Adipose tissue (tissue), 3 donors: ENCODE measurements at regions not wholly inside any gene's neighbourhood (a gene's known extent, or its start where the extent isn't known, plus 50 kb on each side); places are given as distances from the start of the nearest gene placed in this dataset.

Experiments used
- H3K27ac ChIP-seq: one replicate; pipeline ENCODE4 v1.5.1; 2013; ENCODE audit warnings: low read depth, low read length
- WGBS, 3 donors: extraction: QIAGEN DNeasy Blood & Tissue Kit; methylation state at CpG; one replicate each; pipeline ENCODE4 v1.1.7; 2013; 5-methylcytosine and 5-hydroxymethylcytosine counted together
- donor health status: healthy with polysubstance abuse.
- donor health status: Bipolar disorder and iron deficiency.
- donor health status: healthy.

GRCh38 chr3:159805411-159805772 is 183.2 kb upstream of the IL12A start:
- WGBS, 3 donors: 40 to 95% (median 94%) methylated on average over 1 of the region's 1 CpG
- H3K27ac ChIP-seq: peak overlapping the region; percentile 7

- 36 to 76% (median 40%) methylated on average over 5 of the region's 5 CpGs for WGBS, 3 donors
- H3K27ac ChIP-seq: no peak overlapping the region
These were observed 182.2 kb upstream of the IL12A start for GRCh38 chr3:159806412-159806811.

- H3K27ac ChIP-seq: no peak overlapping the region
- WGBS, 3 donors: 59 to 81% (median 74%) methylated on average over 3 of the region's 3 CpGs
These were observed 181.2 kb upstream of the IL12A start for GRCh38 chr3:159807137-159808040.

GRCh38 chr3:159813822-159814531 is 174.7 kb upstream of the IL12A start:
- 50 to 57% (median 53%) methylated on average over 8 of the region's 8 CpGs for WGBS, 3 donors
- no peak overlapping the region for H3K27ac ChIP-seq

- WGBS, 3 donors: 89 to 92% (median 90%) methylated on average over 3 of the region's 3 CpGs
These were observed 172.1 kb upstream of the IL12A start for GRCh38 chr3:159816512-159816911.

GRCh38 chr3:159817126-159817525 is 171.5 kb upstream of the IL12A start:
- 84 to 90% (median 85%) methylated on average over 6 of the region's 6 CpGs for WGBS, 3 donors
- H3K27ac ChIP-seq: no peak overlapping the region

More at GRCh38 chr3:159816512-159816911, 172.1 kb upstream of the IL12A start:
- no peak overlapping the region for H3K27ac ChIP-seq

GRCh38 chr3:159817571-159817970 is 171.1 kb upstream of the IL12A start:
- H3K27ac ChIP-seq: no peak overlapping the region
- WGBS, 3 donors: 72 to 77% (median 74%) methylated on average over 3 of the region's 3 CpGs

- WGBS, 3 donors: 38 to 73% (median 70%) methylated on average over 3 of the region's 3 CpGs
- no peak overlapping the region for H3K27ac ChIP-seq
These were observed 170.2 kb upstream of the IL12A start for GRCh38 chr3:159818399-159818798.

GRCh38 chr3:159818997-159819500 is 169.6 kb upstream of the IL12A start:
- H3K27ac ChIP-seq: no peak overlapping the region
- 50 to 65% (median 54%) methylated on average over 3 of the region's 3 CpGs for WGBS, 3 donors

- no peak overlapping the region for H3K27ac ChIP-seq
- WGBS, 3 donors: 88 to 98% (median 89%) methylated on average over 1 of the region's 1 CpG
These were observed 169.0 kb upstream of the IL12A start for GRCh38 chr3:159819676-159820075.

- 80 to 91% (median 81%) methylated on average over 6 of the region's 6 CpGs for WGBS, 3 donors
- H3K27ac ChIP-seq: no peak overlapping the region
These were observed 167.5 kb upstream of the IL12A start for GRCh38 chr3:159821110-159821509.

- 93% methylated on average over 5 of the region's 5 CpGs for WGBS, 3 donors
- no peak overlapping the region for H3K27ac ChIP-seq
These were observed 166.9 kb upstream of the IL12A start for GRCh38 chr3:159821736-159822135.

- H3K27ac ChIP-seq: no peak overlapping the region
- WGBS, 3 donors: 55 to 73% (median 60%) methylated on average over 3 of the region's 3 CpGs
These were observed 164.9 kb upstream of the IL12A start for GRCh38 chr3:159823780-159824179.

- WGBS, 3 donors: 15 to 42% (median 36%) methylated on average over 2 of the region's 2 CpGs
- H3K27ac ChIP-seq: no peak overlapping the region
These were observed 164.3 kb upstream of the IL12A start for GRCh38 chr3:159824333-159824732.

GRCh38 chr3:159825216-159825854 is 163.3 kb upstream of the IL12A start:
- 52 to 74% (median 67%) methylated on average over 5 of the region's 5 CpGs for WGBS, 3 donors
- H3K27ac ChIP-seq: no peak overlapping the region

GRCh38 chr3:159828542-159828943 is 160.1 kb upstream of the IL12A start:
- WGBS, 3 donors: 16 to 22% (median 18%) methylated on average over 5 of the region's 5 CpGs
- H3K27ac ChIP-seq: no peak overlapping the region

GRCh38 chr3:159829056-159829455 is 159.6 kb upstream of the IL12A start:
- H3K27ac ChIP-seq: no peak overlapping the region
- WGBS, 3 donors: 87 to 95% (median 94%) methylated on average over 4 of the region's 4 CpGs

GRCh38 chr3:159829539-159830227 is 159.0 kb upstream of the IL12A start:
- no peak overlapping the region for H3K27ac ChIP-seq
- WGBS, 3 donors: 41 to 56% (median 49%) methylated on average over 7 of the region's 7 CpGs
